GM21381 (cell line): ENCODE measurements at regions not wholly inside any gene's neighbourhood (a gene's known extent, or its start where the extent isn't known, plus 50 kb on each side); places are given as distances from the start of the nearest gene placed in this dataset.

Experiments
- ATAC-seq: cut with Tn5 transposase; IDR thresholded peaks from one replicate; pipeline ENCODE4 v1.9.1; 2021; ENCODE audit warnings: mild to moderate bottlenecking, moderate library complexity; ENCODE audit not compliant: unreplicated experiment

DNA sequence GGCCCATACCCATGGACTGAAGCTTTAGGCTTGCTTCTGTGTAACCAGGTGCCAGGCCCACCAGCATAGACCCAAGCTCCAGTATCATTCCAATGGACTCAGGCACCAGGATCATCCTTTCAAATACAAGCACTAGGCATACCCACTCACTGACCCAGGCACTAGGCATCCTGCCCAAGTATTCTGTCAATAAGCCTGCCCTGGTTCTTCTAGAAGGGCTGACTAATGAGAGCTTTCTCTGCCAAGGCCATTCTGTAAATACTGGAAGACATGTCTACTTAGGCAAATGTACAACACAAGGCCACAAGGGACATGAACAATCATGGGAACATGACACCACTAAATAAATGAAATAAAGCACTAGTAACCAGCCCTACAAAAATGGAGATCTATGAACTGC is 352.2 kb downstream of the FSCB start:
- ATAC-seq = no peak

- no peak for ATAC-seq
These were observed 352.6 kb downstream of the FSCB start for GRCh38 chr14:44154446-44154845.

GRCh38 chr14:44151130-44151820 is 355.8 kb downstream of the FSCB start:
- ATAC-seq = no peak

- no peak for ATAC-seq
These were observed 357.5 kb downstream of the FSCB start for GRCh38 chr14:44149597-44149996.

GRCh38 chr14:44142006-44142405 is 365.1 kb downstream of the FSCB start:
- ATAC-seq = no peak

DNA sequence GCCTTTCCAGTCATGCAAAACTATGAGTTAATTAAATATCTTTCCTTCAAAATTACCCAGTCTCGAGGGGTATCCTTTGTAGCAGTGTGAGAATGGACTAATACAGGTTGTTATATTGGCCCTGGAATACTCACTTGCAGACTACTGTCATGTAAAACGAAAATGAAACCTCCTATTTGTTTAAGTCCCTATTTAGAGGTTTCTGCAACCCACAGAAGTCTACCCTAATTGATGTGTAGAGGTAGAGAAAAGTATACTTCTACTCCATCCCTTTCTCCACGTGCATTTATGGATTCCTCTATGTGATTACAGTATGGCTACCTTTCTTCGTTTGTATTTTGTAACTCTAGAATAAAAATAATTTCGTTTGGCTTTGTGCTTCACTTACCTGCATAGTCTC is 371.1 kb downstream of the FSCB start:
- no peak for ATAC-seq

GRCh38 chr14:44131861-44132260 is 375.2 kb downstream of the FSCB start:
- no peak for ATAC-seq

DNA sequence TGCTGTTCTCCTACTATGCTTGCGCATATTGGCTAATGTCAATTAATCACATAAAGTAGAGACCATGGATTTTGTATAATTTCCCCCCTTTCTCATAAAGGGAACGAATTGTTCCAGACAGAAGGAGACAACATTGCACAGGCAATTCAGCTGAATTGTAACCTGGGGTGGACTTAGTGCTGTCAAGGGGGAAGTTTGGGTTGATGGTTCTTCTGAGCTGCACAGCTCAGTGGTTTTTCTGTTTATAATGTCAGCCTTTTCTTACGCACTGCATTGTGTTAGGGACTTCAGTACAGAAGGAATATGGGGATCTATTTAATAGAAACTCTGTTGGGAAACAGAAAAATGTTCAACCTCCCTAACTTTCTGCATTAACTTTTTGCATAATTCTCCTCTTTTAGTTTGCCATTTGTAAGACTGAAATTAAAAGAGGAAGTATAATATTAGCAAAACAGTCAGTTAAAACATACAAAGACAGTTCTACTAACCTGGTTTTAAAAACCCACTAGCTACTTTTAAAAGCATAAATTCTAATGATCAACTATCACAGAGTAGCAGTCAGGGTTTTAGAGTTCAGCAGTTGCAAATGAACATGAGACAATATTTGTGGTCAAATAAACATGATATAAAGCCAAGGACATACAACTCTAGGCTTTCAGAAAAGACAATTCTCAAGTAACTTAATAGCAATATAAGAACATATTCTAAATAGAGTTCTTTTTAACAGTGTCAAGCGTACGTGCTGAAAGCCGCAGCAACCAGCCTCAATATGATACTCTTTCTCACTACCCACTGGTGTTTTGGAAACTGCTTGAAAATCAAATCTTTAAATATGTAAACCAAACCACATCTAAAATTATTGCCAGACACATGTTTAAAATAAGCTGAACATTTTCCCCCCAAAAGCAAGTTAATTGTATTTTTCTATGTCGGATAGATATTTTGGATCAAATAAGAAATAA is 393.0 kb downstream of the FSCB start:
- no peak for ATAC-seq

DNA sequence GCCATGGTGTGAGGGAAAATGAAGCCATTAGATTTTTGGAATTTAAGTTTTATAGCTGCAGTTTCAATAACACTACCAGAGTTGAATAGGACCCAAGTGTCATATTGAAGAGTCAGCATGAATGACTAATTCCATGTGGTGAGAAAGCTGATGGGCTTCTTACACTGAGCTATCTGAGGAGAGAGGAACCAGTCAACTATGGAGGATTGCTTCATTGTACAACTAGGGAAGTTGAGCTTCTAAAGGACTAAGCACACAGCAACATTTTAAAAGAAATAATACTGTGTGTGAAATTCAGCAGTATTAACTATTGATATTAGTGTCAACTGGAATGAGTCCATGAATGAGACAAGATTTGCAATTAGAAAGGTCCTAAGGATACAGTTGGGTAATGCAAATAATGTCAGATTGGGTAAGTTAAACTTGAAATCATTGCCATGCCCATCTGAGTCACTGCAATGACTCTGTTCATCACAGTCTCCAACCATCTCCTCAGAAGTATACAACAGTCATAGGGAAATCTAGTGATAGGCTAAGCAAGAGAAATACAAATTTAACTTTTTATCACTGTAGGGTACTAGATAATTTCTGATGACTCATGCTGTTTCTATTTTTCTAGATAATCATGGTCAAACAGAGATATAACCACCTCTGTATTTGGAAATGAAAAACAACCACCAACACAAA is 394.2 kb downstream of the FSCB start:
- no peak for ATAC-seq

DNA sequence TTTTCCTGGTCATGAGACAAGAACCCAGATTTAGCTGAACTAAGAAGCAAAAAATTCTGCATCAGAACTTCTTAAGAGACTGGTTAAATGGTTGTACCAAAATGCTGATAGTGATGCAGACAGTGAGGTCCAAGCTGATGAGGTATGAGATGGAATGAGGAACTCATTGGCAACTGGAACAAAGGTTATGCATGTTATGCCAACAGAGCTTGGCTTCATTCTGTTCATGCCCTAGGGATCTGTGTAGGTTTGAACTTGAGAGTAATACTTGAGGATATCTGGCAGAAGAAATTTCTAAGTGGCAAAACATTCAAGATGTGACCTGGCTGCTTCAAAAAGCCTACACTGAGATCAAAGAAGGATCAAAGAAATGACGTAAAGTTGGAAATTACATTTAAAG is 398.0 kb downstream of the FSCB start:
- no peak for ATAC-seq

GRCh38 chr14:44108601-44109000 is 398.5 kb downstream of the FSCB start:
- ATAC-seq = no peak

DNA sequence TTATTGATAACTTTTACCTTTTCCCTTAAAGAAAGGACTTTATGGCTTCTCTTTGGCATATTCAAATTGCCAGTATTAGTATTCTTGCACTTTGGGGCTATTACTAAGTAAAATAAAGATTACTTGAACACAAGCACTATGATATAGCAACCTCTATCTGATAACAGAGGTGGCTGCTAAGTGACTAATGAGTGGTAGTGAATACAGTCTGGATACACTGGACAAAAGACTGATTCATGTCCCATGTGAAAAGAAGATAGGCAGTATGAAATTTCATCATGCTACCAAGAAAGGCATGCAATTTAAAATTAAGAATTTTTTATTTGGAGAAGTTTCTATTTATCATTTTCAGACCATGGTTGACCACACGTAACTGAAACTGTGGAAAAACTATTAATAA is 399.9 kb downstream of the FSCB start:
- ATAC-seq = no peak

- ATAC-seq = no peak
These were observed 407.2 kb downstream of the FSCB start for GRCh38 chr14:44099743-44100488.

DNA sequence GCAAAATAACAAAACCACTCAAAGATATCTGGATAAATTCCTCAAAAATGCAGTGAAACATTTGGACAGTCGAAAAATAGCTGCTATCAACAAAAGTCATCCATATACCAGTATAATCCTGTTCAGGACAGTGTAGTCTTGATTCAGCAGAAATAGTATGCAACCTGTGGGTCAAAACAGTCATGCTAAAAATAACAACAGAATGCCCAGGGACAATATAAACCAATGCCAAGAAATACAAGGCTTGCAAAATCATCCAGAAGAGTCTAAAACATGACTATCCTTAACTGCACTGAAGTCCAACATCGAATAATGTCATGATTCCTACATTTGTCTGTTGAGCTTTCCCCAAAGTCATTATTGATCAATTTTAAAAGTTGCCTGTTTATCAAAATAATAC is 425.9 kb downstream of the FSCB start:
- ATAC-seq = no peak

- ATAC-seq = no peak
These were observed 437.0 kb downstream of the FSCB start for GRCh38 chr14:44070046-44070445.

DNA sequence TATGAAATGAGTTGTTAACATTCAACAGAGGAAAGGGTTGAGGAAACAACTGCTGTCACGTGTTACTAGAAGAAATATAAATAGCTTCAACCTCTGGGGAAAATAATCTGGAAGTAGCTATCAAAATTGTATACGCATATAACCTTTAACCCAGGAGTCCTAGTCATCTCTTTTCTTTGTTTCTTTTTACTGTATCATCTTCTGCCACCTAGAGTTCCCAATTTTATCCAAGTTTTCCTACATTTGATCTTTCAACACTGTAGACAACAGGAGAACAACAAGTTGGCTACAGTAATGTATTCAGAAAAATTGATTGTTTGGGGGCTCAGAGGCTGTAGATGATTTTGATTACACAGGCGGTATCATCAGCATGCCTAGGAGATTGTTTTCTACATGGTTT is 453.7 kb downstream of the FSCB start:
- ATAC-seq = no peak

DNA sequence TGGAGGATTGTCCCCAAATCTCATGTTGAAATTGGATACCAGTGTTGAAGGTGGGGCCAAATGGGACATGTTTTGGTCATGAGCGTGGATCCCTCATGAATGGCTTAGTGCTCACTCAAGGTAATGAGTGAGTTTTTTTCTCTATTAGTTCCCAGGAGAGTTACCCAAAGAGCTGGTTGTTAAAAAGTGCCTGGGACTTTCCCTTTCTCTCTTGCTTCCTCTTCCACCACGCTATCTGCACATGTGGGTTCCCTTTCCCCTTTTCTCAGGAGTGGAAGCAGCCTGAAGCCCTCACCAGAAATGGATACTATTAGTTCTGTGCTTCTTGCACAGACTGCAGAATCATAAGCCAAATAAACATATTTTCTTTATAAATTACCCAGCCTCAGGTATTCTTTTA is 465.4 kb downstream of the FSCB start:
- ATAC-seq = no peak

DNA sequence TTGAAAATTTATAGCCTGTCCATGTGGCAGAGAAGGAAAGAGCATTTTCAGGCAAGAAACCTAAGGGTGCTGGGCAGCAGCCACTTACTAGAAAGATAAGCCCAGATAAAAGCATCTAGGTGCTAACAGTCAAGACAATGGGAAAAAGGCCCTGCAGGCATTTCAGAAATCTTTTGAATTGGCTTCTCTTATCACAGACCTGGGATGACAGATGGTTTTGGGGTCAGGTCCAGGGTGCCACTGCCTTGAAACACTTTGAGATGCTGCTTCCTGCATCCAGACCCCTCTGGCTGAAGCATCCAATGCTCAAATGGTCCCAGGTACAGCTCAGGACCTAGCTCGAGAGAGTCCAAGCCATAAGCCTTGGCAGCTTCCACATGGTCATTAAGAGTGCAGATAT is 466.5 kb downstream of the FSCB start:
- ATAC-seq = no peak

- no peak for ATAC-seq
These were observed 470.8 kb downstream of the FSCB start for GRCh38 chr14:44036248-44036647.

- ATAC-seq = no peak
These were observed 471.4 kb downstream of the FSCB start for GRCh38 chr14:44035707-44036106.

DNA sequence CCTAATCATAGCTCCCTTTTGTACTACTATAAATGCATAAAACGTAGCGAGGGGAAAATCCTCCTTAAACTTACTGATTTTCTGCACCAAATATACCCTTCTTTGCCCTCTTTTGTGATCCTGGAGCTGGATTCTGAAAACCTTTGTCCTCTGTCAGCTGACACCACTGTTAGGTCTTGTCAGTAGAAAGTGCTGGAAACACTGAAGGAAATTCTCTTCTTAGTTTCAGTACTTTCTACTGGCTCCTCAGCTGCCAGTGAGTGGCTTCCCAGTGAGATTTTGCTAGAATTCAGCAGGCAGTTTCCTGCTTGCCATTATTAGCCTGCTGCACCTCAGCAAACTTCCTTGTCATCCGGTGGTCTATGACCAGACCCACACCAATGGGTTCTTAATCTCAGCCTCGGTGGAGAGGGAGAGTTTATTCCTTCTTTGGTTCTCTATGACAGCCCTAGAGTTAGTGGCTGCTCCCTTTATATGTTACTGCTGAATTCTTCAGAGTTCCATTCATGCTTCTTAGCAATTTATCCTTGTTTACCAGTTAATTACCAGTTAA is 476.2 kb downstream of the FSCB start:
- no peak for ATAC-seq
